T-helper 1 cell (primary cell): ENCODE measurements at regions not wholly inside any gene's neighbourhood (a gene's known extent, or its start where the extent isn't known, plus 50 kb on each side); places are given as distances from the start of the nearest gene placed in this dataset.

Experiments used
- DNase-seq, 5 donors: peaks; one replicate each; pipeline ENCODE4 v3.0.0-alpha.2; 2012 to 2020

GRCh38 chr3:44098656-44099415 lies 142.8 kb upstream of the TOPAZ1 start:
- no peak for DNase-seq

GRCh38 chr3:44099566-44100297 lies 142.0 kb upstream of the TOPAZ1 start:
- DNase-seq: no peak

GRCh38 chr3:44100298-44100695 lies 141.4 kb upstream of the TOPAZ1 start:
- no peak for DNase-seq

- DNase-seq: no peak
Observed at GRCh38 chr3:44104043-44104442, 137.6 kb upstream of the TOPAZ1 start.

- DNase-seq: peak in 1 of 5 donors; percentile 81
Observed at GRCh38 chr3:44104668-44105321, 136.9 kb upstream of the TOPAZ1 start.

- no peak for DNase-seq
Observed at GRCh38 chr3:44105571-44105970, 136.1 kb upstream of the TOPAZ1 start.

GRCh38 chr3:44106756-44107155 lies 134.9 kb upstream of the TOPAZ1 start:
- no peak for DNase-seq

GRCh38 chr3:44108481-44108880 lies 133.2 kb upstream of the TOPAZ1 start:
- DNase-seq: no peak

GRCh38 chr3:44109771-44110361 lies 131.8 kb upstream of the TOPAZ1 start:
- no peak for DNase-seq

GRCh38 chr3:44110648-44111047 lies 131.0 kb upstream of the TOPAZ1 start:
- no peak for DNase-seq

GRCh38 chr3:44111482-44111881 lies 130.2 kb upstream of the TOPAZ1 start:
- no peak for DNase-seq

- peak in 1 of 5 donors; percentile 8 for DNase-seq
Observed at GRCh38 chr3:44114142-44114541, 127.5 kb upstream of the TOPAZ1 start.

GRCh38 chr3:44117239-44117638 lies 124.4 kb upstream of the TOPAZ1 start:
- no peak for DNase-seq

GRCh38 chr3:44117736-44118135 lies 124.0 kb upstream of the TOPAZ1 start:
- no peak for DNase-seq

- DNase-seq: no peak
Observed at GRCh38 chr3:44120721-44121582, 120.7 kb upstream of the TOPAZ1 start.

GRCh38 chr3:44125246-44125645 lies 116.4 kb upstream of the TOPAZ1 start:
- no peak for DNase-seq

- no peak for DNase-seq
Observed at GRCh38 chr3:44125882-44126281, 115.8 kb upstream of the TOPAZ1 start.

- DNase-seq: no peak
Observed at GRCh38 chr3:44128057-44128775, 113.5 kb upstream of the TOPAZ1 start.

GRCh38 chr3:44130249-44130648 lies 111.4 kb upstream of the TOPAZ1 start:
- peak in 1 of 5 donors; percentile 34 for DNase-seq

- DNase-seq: no peak
Observed at GRCh38 chr3:44132061-44132460, 109.6 kb upstream of the TOPAZ1 start.

GRCh38 chr3:44132593-44132992 lies 109.1 kb upstream of the TOPAZ1 start:
- DNase-seq: no peak

- no peak for DNase-seq
Observed at GRCh38 chr3:44136421-44136820, 105.3 kb upstream of the TOPAZ1 start.
